Astrocyte (in vitro differentiated cells and primary cell): ENCODE measurements at regions not wholly inside any gene's neighbourhood (a gene's known extent, or its start where the extent isn't known, plus 50 kb on each side); places are given as distances from the start of the nearest gene placed in this dataset.

Experiments used
- DNase-seq: peaks from one replicate; pipeline ENCODE4 v3.0.0-alpha.2; 2010; ENCODE audit warnings: low read depth
- FAIRE-seq: peaks from 2 replicates; lab custom pipeline; 2011; peaks lifted over from hg19 to GRCh38; lab: Jason Lieb, UNC
- H2AFZ ChIP-seq: 2 replicates; pipeline ENCODE4 v1.6.0; 2012; ENCODE audit warnings: low read depth, low read length, inconsistent platforms
- H3K27ac ChIP-seq: 2 replicates; pipeline ENCODE4 v1.5.1; 2011; ENCODE audit warnings: low read depth, low read length, inconsistent platforms
- H3K27me3 ChIP-seq: 2 replicates; pipeline ENCODE4 v1.6.0; 2011; ENCODE audit warnings: low read length, inconsistent platforms; ENCODE audit not compliant: insufficient read depth
- H3K36me3 ChIP-seq: 2 replicates; pipeline ENCODE4 v1.5.1; 2011; ENCODE audit warnings: low read length, inconsistent platforms; ENCODE audit not compliant: insufficient read depth
- H3K4me1 ChIP-seq: 2 replicates; pipeline ENCODE4 v1.5.1; 2011; ENCODE audit warnings: low read length, inconsistent platforms; ENCODE audit not compliant: insufficient read depth
- H3K4me2 ChIP-seq: 2 replicates; pipeline ENCODE4 v1.6.0; 2012; ENCODE audit warnings: low read length, inconsistent platforms
- H3K4me3 ChIP-seq: 2 replicates; pipeline ENCODE4 v1.5.1; 2011; ENCODE audit warnings: low read depth, mild to moderate bottlenecking, low read length, inconsistent platforms; ENCODE audit not compliant: insufficient read depth
- H3K79me2 ChIP-seq: 2 replicates; pipeline ENCODE4 v1.6.0; 2012; ENCODE audit warnings: mild to moderate bottlenecking, low read length, inconsistent platforms; ENCODE audit not compliant: insufficient read depth
- H3K9ac ChIP-seq: 2 replicates; pipeline ENCODE4 v1.6.0; 2012; ENCODE audit warnings: mild to moderate bottlenecking, low read length, inconsistent platforms
- H3K9me3 ChIP-seq: 2 replicates; pipeline ENCODE4 v1.5.1; 2012; ENCODE audit warnings: low read depth, mild to moderate bottlenecking, low read length, inconsistent platforms; ENCODE audit not compliant: insufficient read depth
- H4K20me1 ChIP-seq: 2 replicates; pipeline ENCODE4 v1.6.0; 2012; ENCODE audit warnings: low read length, inconsistent platforms; ENCODE audit not compliant: insufficient read depth
- H3K27ac Mint-ChIP-seq: one replicate; pipeline ENCODE4 v1.8.0; 2021; ENCODE audit warnings: mild to moderate bottlenecking, mixed read lengths; ENCODE audit not compliant: unreplicated experiment
- H3K27me3 Mint-ChIP-seq: one replicate; pipeline ENCODE4 v1.8.0; 2021; ENCODE audit warnings: low read depth, mixed read lengths; ENCODE audit not compliant: unreplicated experiment
- H3K36me3 Mint-ChIP-seq: one replicate; pipeline ENCODE4 v1.8.0; 2021; ENCODE audit warnings: low read depth, mixed read lengths; ENCODE audit not compliant: unreplicated experiment
- H3K4me1 Mint-ChIP-seq: one replicate; pipeline ENCODE4 v1.8.0; 2021; ENCODE audit warnings: low read depth, mixed read lengths; ENCODE audit not compliant: unreplicated experiment
- H3K4me3 Mint-ChIP-seq: one replicate; pipeline ENCODE4 v1.8.0; 2021; ENCODE audit warnings: mild to moderate bottlenecking, moderate library complexity, mixed read lengths; ENCODE audit not compliant: unreplicated experiment
- H3K9me3 Mint-ChIP-seq: one replicate; pipeline ENCODE4 v1.8.0; 2021; ENCODE audit warnings: mild to moderate bottlenecking, mixed read lengths; ENCODE audit not compliant: unreplicated experiment
- CTCF ChIP-seq: IDR thresholded peaks from 2 replicates; pipeline ENCODE4 v1.5.1; 2011; ENCODE audit warnings: low read depth, mild to moderate bottlenecking, inconsistent platforms, low read length, moderate library complexity; ENCODE audit not compliant: insufficient read depth
- EZH2 ChIP-seq: IDR thresholded peaks from 2 replicates; pipeline ENCODE4 v1.6.1; 2012; ENCODE audit warnings: mild to moderate bottlenecking, low read length, inconsistent platforms; ENCODE audit not compliant: insufficient read depth

GRCh38 chr5:56369361-56369811, 136.3 kb upstream of the ANKRD55 start:
- Histone ChIP-seq H3K36me3 (no peaks in the 10 kb centered on the region), H3K79me2 (no peaks in the 10 kb centered on the region), H3K4me3 (no peak overlapping the region), H3K27ac (no peak overlapping the region), H2AFZ (no peak overlapping the region), H3K27me3 (no peaks in the 10 kb centered on the region), H3K4me1 (no peaks in the 10 kb centered on the region), H3K9me3 (no peaks in the 10 kb centered on the region), H3K4me2 (no peak overlapping the region), H4K20me1 (no peaks in the 10 kb centered on the region), H3K9ac (no peak overlapping the region)
- TF ChIP-seq CTCF, result no peak
- H3K4me3 Mint-ChIP-seq, result no peak overlapping the region
- no peak for FAIRE-seq
- H3K36me3 Mint-ChIP-seq, result no peaks in the 10 kb centered on the region
- no peak for DNase-seq
- H3K9me3 Mint-ChIP-seq, result peaks cover 3% of the 10 kb centered on the region
- H3K27me3 Mint-ChIP-seq, result no peaks in the 10 kb centered on the region
- no peaks in the 10 kb centered on the region for H3K4me1 Mint-ChIP-seq
- H3K27ac Mint-ChIP-seq, result no peak overlapping the region

GRCh38 chr5:56367748-56368147, 134.6 kb upstream of the ANKRD55 start:
- H2AFZ ChIP-seq, result no peak overlapping the region
- H3K4me3 ChIP-seq, result no peak overlapping the region
- no peaks in the 10 kb centered on the region for H3K36me3 ChIP-seq
- H4K20me1 ChIP-seq, result no peaks in the 10 kb centered on the region
- DNase-seq (no peak), FAIRE-seq (no peak)
- H3K27ac ChIP-seq, result no peak overlapping the region
- no peaks in the 10 kb centered on the region for H3K9me3 ChIP-seq
- no peaks in the 10 kb centered on the region for H3K36me3 Mint-ChIP-seq
- no peaks in the 10 kb centered on the region for H3K79me2 ChIP-seq
- H3K27me3 Mint-ChIP-seq, result no peaks in the 10 kb centered on the region
- no peak overlapping the region for H3K4me2 ChIP-seq
- H3K9ac ChIP-seq, result no peak overlapping the region
- H3K4me1 Mint-ChIP-seq, result no peaks in the 10 kb centered on the region
- no peaks in the 10 kb centered on the region for H3K4me1 ChIP-seq
- no peak overlapping the region for H3K4me3 Mint-ChIP-seq
- no peak overlapping the region for H3K27ac Mint-ChIP-seq
- H3K9me3 Mint-ChIP-seq, result peaks cover 3% of the 10 kb centered on the region
- TF ChIP-seq EZH2 (no peak), CTCF (no peak)
- no peaks in the 10 kb centered on the region for H3K27me3 ChIP-seq

DNA sequence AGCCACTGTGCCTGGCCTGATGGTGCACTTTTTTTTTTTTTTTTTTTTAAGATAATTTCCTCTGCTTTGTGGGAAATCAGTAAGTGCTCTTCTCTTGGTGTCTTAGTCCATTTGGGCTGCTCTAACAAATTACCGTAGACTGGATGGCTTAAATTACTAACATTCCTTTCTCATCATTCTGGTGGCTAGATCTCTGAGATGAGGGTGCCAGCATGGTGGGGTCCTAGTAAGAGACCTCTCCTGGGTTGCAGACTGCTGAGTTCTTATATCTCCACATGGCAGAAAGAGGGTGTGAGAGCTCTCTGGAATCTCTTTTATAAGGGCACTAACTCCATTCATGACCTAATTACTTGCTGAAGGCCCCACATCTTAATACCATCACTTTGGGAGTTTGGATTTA, 133.9 kb upstream of the ANKRD55 start:
- no peaks in the 10 kb centered on the region for H3K9me3 ChIP-seq
- FAIRE-seq (no peak), DNase-seq (no peak)
- no peaks in the 10 kb centered on the region for H3K4me1 ChIP-seq
- H3K4me2 ChIP-seq, result no peak overlapping the region
- no peak for TF ChIP-seq CTCF
- TF ChIP-seq EZH2, result no peak
- no peaks in the 10 kb centered on the region for H3K27me3 ChIP-seq
- H3K36me3 Mint-ChIP-seq, result no peaks in the 10 kb centered on the region
- H3K4me1 Mint-ChIP-seq, result no peaks in the 10 kb centered on the region
- H3K9me3 Mint-ChIP-seq, result peaks cover 3% of the 10 kb centered on the region
- H3K27ac ChIP-seq, result no peak overlapping the region
- no peaks in the 10 kb centered on the region for H4K20me1 ChIP-seq
- no peak overlapping the region for H2AFZ ChIP-seq
- H3K27me3 Mint-ChIP-seq, result no peaks in the 10 kb centered on the region
- no peaks in the 10 kb centered on the region for H3K79me2 ChIP-seq
- no peak overlapping the region for H3K9ac ChIP-seq
- H3K27ac Mint-ChIP-seq, result no peak overlapping the region
- no peak overlapping the region for H3K4me3 ChIP-seq
- H3K4me3 Mint-ChIP-seq, result no peak overlapping the region
- no peaks in the 10 kb centered on the region for H3K36me3 ChIP-seq
